Suprapubic skin (tissue), 4 donors: ENCODE measurements at regions not wholly inside any gene's neighbourhood (a gene's known extent, or its start where the extent isn't known, plus 50 kb on each side); places are given as distances from the start of the nearest gene placed in this dataset.

Experiments used
- DNase-seq, 2 donors: peaks; one replicate each; pipeline ENCODE4 v3.0.0-alpha.2; 2019; ENCODE audit warnings: low spot score in 2 of 2
- H3K27ac ChIP-seq: fragments of 200-600 bp; sonication (generic); one replicate; pipeline ENCODE4 v1.5.1; 2019
- H3K27me3 ChIP-seq: fragments of 200-600 bp; sonication (generic); one replicate; pipeline ENCODE4 v1.5.1; 2019
- H3K36me3 ChIP-seq: fragments of 200-600 bp; sonication (generic); one replicate; pipeline ENCODE4 v1.5.1; 2019
- H3K4me1 ChIP-seq: fragments of 200-600 bp; sonication (generic); one replicate; pipeline ENCODE4 v1.5.1; 2019
- H3K4me3 ChIP-seq: fragments of 200-600 bp; sonication (generic); one replicate; pipeline ENCODE4 v1.5.1; 2019; ENCODE audit warnings: mild to moderate bottlenecking
- H3K9me3 ChIP-seq: fragments of 200-600 bp; sonication (generic); one replicate; pipeline ENCODE4 v1.5.1; 2019
- CTCF ChIP-seq, 2 donors: fragments of 200-600 bp in 1 of 2; fragments of 450-650 bp in 1 of 2; sonication (generic) in 1 of 2; IDR thresholded peaks; one replicate each; pipeline ENCODE4 v1.5.1; 2016 to 2019; ENCODE audit warnings: antibody characterized with exemption in 2 of 2, mild to moderate bottlenecking in 1 of 2, moderate library complexity in 1 of 2
- EP300 ChIP-seq: sonication (generic); formaldehyde crosslinking; IDR thresholded peaks from one replicate; pipeline ENCODE4 v1.6.1; 2017; ENCODE audit warnings: antibody characterized with exemption
- POLR2A ChIP-seq, 2 donors: fragments of 450-650 bp; IDR thresholded peaks; one replicate each; pipeline ENCODE4 v1.6.1; 2017; ENCODE audit warnings: antibody characterized with exemption in 2 of 2, mild to moderate bottlenecking in 2 of 2, moderate library complexity in 2 of 2
- POLR2AphosphoS5 ChIP-seq, 3 donors: sonication (generic); formaldehyde crosslinking; IDR thresholded peaks; one replicate each; pipeline ENCODE4 v1.6.1; 2017; ENCODE audit warnings: antibody characterized with exemption in 3 of 3
- WGBS: methylation state at CpG from one replicate; pipeline ENCODE4 v1.1.5; 2018; 5-methylcytosine and 5-hydroxymethylcytosine counted together

- DNase-seq: no peak
- no peak for TF ChIP-seq POLR2AphosphoS5 (IDR thresholded peaks at IDR 0.05)
- TF ChIP-seq EP300: no peak
- no peak for TF ChIP-seq POLR2A (IDR thresholded peaks at IDR 0.05)
- no peak for TF ChIP-seq CTCF (IDR thresholded peaks at IDR 0.05)
- Histone ChIP-seq H3K4me3 (no peak overlapping the region), H3K27me3 (no peaks in the 10 kb centered on the region), H3K27ac (no peak overlapping the region), H3K9me3 (no peaks in the 10 kb centered on the region), H3K4me1 (peaks cover 12% of the 10 kb centered on the region), H3K36me3 (no peaks in the 10 kb centered on the region)
- WGBS: 81% methylated on average over 2 of the region's 2 CpGs
Observed at GRCh38 chr2:181143790-181144300, 163.4 kb downstream of the UBE2E3 start.

- WGBS: 97% methylated on average over 12 of the region's 22 CpGs
- DNase-seq: no peak
- H3K4me1 ChIP-seq: peaks cover 3% of the 10 kb centered on the region
- no peaks in the 10 kb centered on the region for H3K9me3 ChIP-seq
- no peaks in the 10 kb centered on the region for H3K27me3 ChIP-seq
- TF ChIP-seq POLR2AphosphoS5 (IDR thresholded peaks at IDR 0.05) (no peak), EP300 (no peak), POLR2A (IDR thresholded peaks at IDR 0.05) (no peak), CTCF (IDR thresholded peaks at IDR 0.05) (no peak)
- no peak overlapping the region for H3K4me3 ChIP-seq
- no peaks in the 10 kb centered on the region for H3K36me3 ChIP-seq
- no peak overlapping the region for H3K27ac ChIP-seq
Observed at GRCh38 chr2:181145645-181146044, 165.2 kb downstream of the UBE2E3 start.

- H3K27me3 ChIP-seq: no peaks in the 10 kb centered on the region
- no peak for DNase-seq
- no peak overlapping the region for H3K4me3 ChIP-seq
- H3K27ac ChIP-seq: no peak overlapping the region
- no peaks in the 10 kb centered on the region for H3K4me1 ChIP-seq
- no peaks in the 10 kb centered on the region for H3K36me3 ChIP-seq
- no peak for TF ChIP-seq EP300
- TF ChIP-seq POLR2A (IDR thresholded peaks at IDR 0.05): no peak
- TF ChIP-seq POLR2AphosphoS5 (IDR thresholded peaks at IDR 0.05): no peak
- TF ChIP-seq CTCF (IDR thresholded peaks at IDR 0.05): no peak
- 93% methylated on average over 2 of the region's 2 CpGs for WGBS
- no peaks in the 10 kb centered on the region for H3K9me3 ChIP-seq
Observed at GRCh38 chr2:181146171-181146570, 165.8 kb downstream of the UBE2E3 start.

- H3K4me1 ChIP-seq: no peaks in the 10 kb centered on the region
- H3K36me3 ChIP-seq: no peaks in the 10 kb centered on the region
- H3K4me3 ChIP-seq: no peak overlapping the region
- no peaks in the 10 kb centered on the region for H3K9me3 ChIP-seq
- no peaks in the 10 kb centered on the region for H3K27me3 ChIP-seq
- no peak overlapping the region for H3K27ac ChIP-seq
- TF ChIP-seq POLR2A (IDR thresholded peaks at IDR 0.05): no peak
- no peak for TF ChIP-seq CTCF (IDR thresholded peaks at IDR 0.05)
- no peak for TF ChIP-seq POLR2AphosphoS5 (IDR thresholded peaks at IDR 0.05)
- no peak for TF ChIP-seq EP300
- 65% methylated on average over 2 of the region's 2 CpGs for WGBS
- DNase-seq: no peak
Observed at GRCh38 chr2:181149056-181149455, 168.7 kb downstream of the UBE2E3 start.

- no peaks in the 10 kb centered on the region for H3K4me1 ChIP-seq
- DNase-seq: no peak
Observed at GRCh38 chr2:181152226-181152625, 171.8 kb downstream of the UBE2E3 start.

More at GRCh38 chr2:181152226-181152625, 171.8 kb downstream of the UBE2E3 start:
- Histone ChIP-seq H3K36me3 (no peaks in the 10 kb centered on the region), H3K27ac (no peak overlapping the region), H3K9me3 (no peaks in the 10 kb centered on the region), H3K27me3 (no peaks in the 10 kb centered on the region), H3K4me3 (no peak overlapping the region)
- TF ChIP-seq EP300 (no peak), POLR2A (IDR thresholded peaks at IDR 0.05) (no peak), POLR2AphosphoS5 (IDR thresholded peaks at IDR 0.05) (no peak), CTCF (IDR thresholded peaks at IDR 0.05) (no peak)
